ENCODE measurements at regions not wholly inside any gene's neighbourhood (a gene's known extent, or its start where the extent isn't known, plus 50 kb on each side); places are given as distances from the start of the nearest gene placed in this dataset.
"Not testable (repeated sequence)": the region's sequence is repeated elsewhere in the genome, so short reads cannot be mapped to it uniquely, and the experiment has no call there.

DNA sequence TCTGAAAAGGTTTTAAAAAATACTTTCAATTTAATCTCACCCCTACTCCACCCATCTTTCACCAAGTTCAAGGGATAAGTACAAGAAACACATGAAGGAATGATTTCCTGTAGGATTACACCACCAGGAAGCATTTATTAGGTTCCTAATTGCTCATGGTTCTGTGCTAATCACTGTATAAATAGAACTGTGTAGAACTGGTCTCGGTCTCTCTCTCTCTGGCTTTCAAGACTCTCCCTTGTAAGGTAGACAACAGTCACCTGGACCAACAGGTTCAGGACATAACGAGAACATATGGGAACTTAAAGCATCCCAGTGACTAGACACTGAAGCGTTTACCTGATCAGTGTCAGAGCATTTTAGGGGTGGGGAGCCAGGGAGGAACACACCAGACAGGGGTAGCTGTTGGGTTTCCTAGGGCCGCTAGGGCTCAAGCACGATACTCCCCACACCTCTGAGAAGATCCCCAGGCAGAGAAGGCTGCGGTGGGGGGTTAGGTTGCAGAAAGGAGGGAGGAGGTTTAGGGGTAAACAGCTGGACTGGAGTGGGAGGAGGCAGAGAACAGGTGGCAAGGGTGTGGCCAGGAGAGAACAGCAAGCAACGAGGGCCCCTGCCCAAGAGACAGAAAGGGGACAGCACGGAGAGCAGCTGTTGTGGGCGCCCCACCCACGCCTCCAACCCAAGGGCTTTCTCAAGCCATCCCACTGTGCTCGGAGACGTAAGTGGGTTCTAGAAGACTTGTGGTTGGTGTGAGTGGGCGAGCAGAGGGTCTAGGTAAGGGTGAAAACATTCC is 52.5 kb upstream of the USP6NL start:
- no peak for DNase-seq

DNA sequence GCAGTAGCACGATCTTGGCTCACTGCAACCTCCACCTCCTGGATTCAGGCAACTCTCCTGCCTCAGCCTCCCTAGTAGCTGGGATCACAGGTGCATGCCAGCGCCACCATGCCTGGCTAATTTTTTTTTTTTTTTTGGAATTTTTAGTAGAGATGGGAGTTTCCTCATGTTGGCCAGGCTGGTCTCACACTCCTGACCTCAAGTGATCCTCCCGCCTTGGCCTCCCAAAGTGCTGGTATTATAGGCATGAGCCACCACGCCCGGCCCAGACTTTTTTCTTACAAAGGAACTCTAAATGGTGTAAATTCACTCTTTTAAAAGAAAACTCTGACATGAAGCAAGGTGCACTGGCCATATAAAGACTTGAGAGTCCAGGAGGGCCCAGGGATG is 51.7 kb upstream of the USP6NL start:
- DNase-seq = not testable (repeated sequence)

DNA sequence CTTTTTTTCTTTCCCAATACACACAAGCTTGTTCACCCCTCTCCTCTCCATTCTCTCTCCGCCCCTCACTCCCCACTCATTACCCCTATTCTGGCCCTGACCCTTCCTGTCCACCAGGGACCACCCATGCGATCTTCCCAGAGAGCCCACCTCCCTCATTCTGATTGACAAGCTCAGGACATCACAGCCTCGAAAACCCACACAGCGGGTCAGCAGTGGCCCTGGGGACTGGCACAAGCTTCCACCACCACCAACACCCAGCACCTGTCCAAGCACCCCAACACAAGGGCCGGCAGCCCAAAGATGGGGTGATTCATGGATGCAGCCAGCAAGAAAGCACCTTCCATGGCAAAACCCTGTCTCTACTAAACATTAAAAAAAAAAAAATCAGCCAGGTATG is 50.0 kb upstream of the USP6NL start:
- no peak for DNase-seq
